K562 (cell line): ENCODE measurements at regions not wholly inside any gene's neighbourhood (a gene's known extent, or its start where the extent isn't known, plus 50 kb on each side); places are given as distances from the start of the nearest gene placed in this dataset.

Experiments
- ATAC-seq: fragments of 200-7000 bp; cut with Tn5 transposase; 3 replicates; pipeline ENCODE4 v1.9.1; 2020; ENCODE audit warnings: moderate library complexity
- BruUV-seq: library from RNA; stranded (reverse); fragments of 400-500 nt; replicated peaks from 2 replicates; lab custom pipeline; 2021; lab: Mats Ljungman, UMichigan
- CTCF ChIA-PET: fragments of 300-600 bp; formaldehyde crosslinking; extraction: SDS; loops from one replicate; lab custom pipeline; 2021; ENCODE audit warnings: low intra/inter-chr PET ratio; lab: Yijun Ruan, JAX
- POLR2A ChIA-PET: fragments of 300-600, 350-650 bp; sonication (Branson Sonifier 250); formaldehyde crosslinking; extraction: SDS; loops from one replicate; lab custom pipeline; 2021; ENCODE audit warnings: antibody characterized with exemption, inconsistent platforms; lab: Yijun Ruan, JAX
- DNase-seq, 4 experiments: peaks; one replicate each; pipeline versions ENCODE4 v3.0.0 to v3.0.0-alpha.2; 2011 to 2018; ENCODE audit warnings: low spot score in 3 of 4, mixed read lengths in 3 of 4; ENCODE audit errors: extremely low read depth in 1 of 4
- FAIRE-seq: peaks from 2 replicates; lab custom pipeline; 2011; peaks lifted over from hg19 to GRCh38; lab: Jason Lieb, UNC
- H2AFZ ChIP-seq: 2 replicates; pipeline ENCODE4 v1.6.0; 2011; ENCODE audit warnings: low read depth, low read length, control low read depth, inconsistent platforms
- H3K27ac ChIP-seq: fragments of 200-600 bp; 3 replicates; pipeline ENCODE4 v1.8.0; 2011; ENCODE audit warnings: low read depth, mild to moderate bottlenecking, control low read depth, inconsistent platforms, low read length, moderate library complexity, mixed read lengths; ENCODE audit errors: extremely low read depth
- H3K27me3 ChIP-seq, 2 experiments: fragments of 300-600 bp in 1 of 2; 2 replicates in 1 of 2; 3 replicates in 1 of 2; pipeline versions ENCODE4 v1.6.0 to v1.8.0; 2011; ENCODE audit warnings: inconsistent platforms in 2 of 2, low read length in 2 of 2, mild to moderate bottlenecking in 1 of 2, mixed read lengths in 1 of 2, moderate library complexity in 1 of 2; ENCODE audit not compliant: control insufficient read depth in 2 of 2, insufficient read depth in 2 of 2
- H3K36me3 ChIP-seq: fragments of 300-600 bp; 3 replicates; pipeline ENCODE4 v1.8.0; 2011; ENCODE audit warnings: mild to moderate bottlenecking, low read length, inconsistent platforms; ENCODE audit not compliant: control insufficient read depth, insufficient read depth
- H3K4me1 ChIP-seq, 2 experiments: fragments of 200-600 bp in 1 of 2; replicated peaks in 1 of 2; 2 replicates in 1 of 2; 3 replicates in 1 of 2; pipeline versions ENCODE4 v1.5.1 to v1.8.0; 2011; ENCODE audit warnings: inconsistent platforms in 2 of 2, low read length in 2 of 2, mild to moderate bottlenecking in 1 of 2, mixed read lengths in 1 of 2, moderate library complexity in 1 of 2; ENCODE audit not compliant: control insufficient read depth in 2 of 2, insufficient read depth in 2 of 2
- H3K4me2 ChIP-seq: 2 replicates; pipeline ENCODE4 v1.6.1; 2011; ENCODE audit warnings: low read length, control low read depth, inconsistent platforms, mixed read lengths; ENCODE audit not compliant: insufficient read depth
- H3K4me3 ChIP-seq: fragments of 200-600 bp; sonication (generic), shearing (Covaris generic); 2 replicates; pipeline ENCODE4 v1.5.1; 2016; ENCODE audit warnings: control low read depth, inconsistent platforms
- H3K79me2 ChIP-seq: fragments of 200-600 bp; 3 replicates; pipeline ENCODE4 v1.8.0; 2011; ENCODE audit warnings: low read length, inconsistent platforms; ENCODE audit not compliant: control insufficient read depth, insufficient read depth
- H3K9ac ChIP-seq, 2 experiments: 2 replicates each; pipeline versions ENCODE4 v1.6.0 to v1.6.1; 2011; ENCODE audit warnings: low read depth in 2 of 2, low read length in 2 of 2, control low read depth in 1 of 2, inconsistent platforms in 1 of 2, mild to moderate bottlenecking in 1 of 2, mixed read lengths in 1 of 2; ENCODE audit not compliant: insufficient read depth in 1 of 2
- H3K9me1 ChIP-seq: one replicate; pipeline ENCODE4 v1.6.0; 2011; ENCODE audit warnings: inconsistent platforms, mild to moderate bottlenecking, low read length, moderate library complexity; ENCODE audit not compliant: control insufficient read depth, insufficient read depth
- H3K9me3 ChIP-seq: replicated peaks from 2 replicates; pipeline ENCODE4 v1.5.1; 2011; ENCODE audit warnings: low read depth, low read length, inconsistent platforms; ENCODE audit not compliant: control insufficient read depth, insufficient read depth
- H4K20me1 ChIP-seq: replicated peaks from 2 replicates; pipeline ENCODE4 v1.6.1; 2011; ENCODE audit warnings: low read length, inconsistent platforms, mixed read lengths; ENCODE audit not compliant: control insufficient read depth, insufficient read depth
- HDAC8 ChIP-seq: fragments of 450-650 bp; IDR thresholded peaks from 2 replicates; pipeline ENCODE4 v1.6.1; 2016; ENCODE audit warnings: mild to moderate bottlenecking, missing genetic modification characterization, moderate library complexity, missing compliant biosample characterization
- PTTG1 ChIP-seq: fragments of 450-650 bp; IDR thresholded peaks from 2 replicates; pipeline ENCODE4 v1.6.1; 2016; ENCODE audit warnings: low read depth, mild to moderate bottlenecking, missing genetic modification characterization, missing compliant biosample characterization
- TAF15 ChIP-seq: fragments of 200-400 bp; formaldehyde crosslinking; IDR thresholded peaks from 2 replicates; pipeline ENCODE4 v1.6.1; 2017; ENCODE audit warnings: mild to moderate bottlenecking, low read depth, low read length, moderate library complexity
- TFAM ChIP-seq: fragments of 250-450 bp; sonication (Bioruptor Pico); conservative IDR thresholded peaks from 2 replicates; pipeline ENCODE4 v1.5.0; 2021; ENCODE audit warnings: mild to moderate bottlenecking, moderate library complexity
- ZBED1 ChIP-seq: IDR thresholded peaks from 2 replicates; pipeline ENCODE4 v1.6.1; 2014
- ZBTB34 ChIP-seq: fragments of 250-450 bp; sonication (Bioruptor Pico); IDR thresholded peaks from 2 replicates; pipeline ENCODE4 v1.8.0; 2021; ENCODE audit warnings: mild to moderate bottlenecking, moderate library complexity
- ZNF764 ChIP-seq: fragments of 250-450 bp; sonication (Bioruptor Pico); IDR thresholded peaks from 2 replicates; pipeline ENCODE4 v1.4.0; 2020; ENCODE audit warnings: low read depth, mild to moderate bottlenecking, moderate library complexity
- WGBS: fragments of 100-300 bp; shearing (Covaris generic); methylation state at CpG from one replicate; pipeline ENCODE4 v1.1.6; 2016; ENCODE audit warnings: low coverage, mixed read lengths; ENCODE audit not compliant: insufficient coverage; ENCODE audit errors: missing lambda C conversion rate; 5-methylcytosine and 5-hydroxymethylcytosine counted together
- in situ Hi-C: fragments of 300-500 bp; cut with MboI; formaldehyde crosslinking; loops from 4 replicates; pipeline ENCODE4 v1.15.0; 2018; ENCODE audit warnings: inconsistent platforms, mixed read lengths
- intact Hi-C: fragments of 100-400 bp; cut with micrococcal nuclease; formaldehyde crosslinking; loops from 2 replicates; pipeline ENCODE4 v1.14.2; 2022

GRCh38 chr22:27213766-27214581 is 556.6 kb downstream of the MIAT start:
- Histone ChIP-seq H3K9ac (no peak overlapping the region), H3K27ac (no peak overlapping the region), H3K79me2 (no peaks in the 10 kb centered on the region), H3K9me1 (no peaks in the 10 kb centered on the region), H4K20me1 (no peaks in the 10 kb centered on the region; the same call in 1 of the 2 replicates), H2AFZ (no peak overlapping the region), H3K27me3 (peaks cover 0 to 8% of the 10 kb centered on the region in 2 experiments; a peak in 1 of 5 replicates), H3K36me3 (no peaks in the 10 kb centered on the region), H3K4me2 (no peak overlapping the region), H3K4me1 (no peaks in the 10 kb centered on the region), H3K4me3 (no peak overlapping the region), H3K9me3 (no peaks in the 10 kb centered on the region)
- intact Hi-C loops = no loop called here
- no peak for DNase-seq
- in situ Hi-C loops = no loop called here
- no TSS peak for BruUV-seq
- WGBS = under 1% methylated on average over 16 of the region's 17 CpGs
- CTCF ChIA-PET = no interaction called here
- FAIRE-seq = no peak
- ATAC-seq = no peak
- POLR2A ChIA-PET = no interaction called here
- TF ChIP-seq ZBED1 (no peak), TAF15 (no peak)
- TF ChIP-seq, all 486 proteins: peak for 0

- Histone ChIP-seq H3K9me3 (no peaks in the 10 kb centered on the region), H3K4me1 (no peaks in the 10 kb centered on the region), H2AFZ (no peak overlapping the region), H3K36me3 (no peaks in the 10 kb centered on the region), H3K9me1 (no peaks in the 10 kb centered on the region), H3K79me2 (no peaks in the 10 kb centered on the region), H4K20me1 (no peaks in the 10 kb centered on the region; the same call in 1 of the 2 replicates), H3K27me3 (peaks cover 0 to 8% of the 10 kb centered on the region in 2 experiments; a peak in 1 of 5 replicates), H3K4me2 (no peak overlapping the region), H3K9ac (no peak overlapping the region), H3K27ac (no peak overlapping the region), H3K4me3 (no peak overlapping the region)
- CTCF ChIA-PET = no interaction called here
- no TSS peak for BruUV-seq
- in situ Hi-C loops = no loop called here
- no peak for TF ChIP-seq ZBTB34 (CRISPR knock-in tag)
- TF ChIP-seq HDAC8 = no peak
- TF ChIP-seq TFAM (CRISPR knock-in tag) = no peak
- TF ChIP-seq ZNF764 (CRISPR knock-in tag) = no peak
- no peak for TF ChIP-seq PTTG1 (tag)
- ATAC-seq (no peak), FAIRE-seq (no peak), DNase-seq (no peak)
- 1% methylated on average over 5 of the region's 6 CpGs for WGBS
- intact Hi-C loops = no loop called here
- POLR2A ChIA-PET = no interaction called here
Observed at GRCh38 chr22:27214691-27215090, 557.3 kb downstream of the MIAT start.
